H1 (cell line): ENCODE measurements at regions not wholly inside any gene's neighbourhood (a gene's known extent, or its start where the extent isn't known, plus 50 kb on each side); places are given as distances from the start of the nearest gene placed in this dataset.

ENCODE experiments used
- CTCF ChIA-PET: fragments of 300-600 bp; sonication (Branson Sonifier 250); formaldehyde crosslinking; loops from one replicate; lab custom pipeline; 2021; ENCODE audit not compliant: partially characterized antibody; lab: Charles Lee
- POLR2A ChIA-PET: fragments of 300-600 bp; sonication (Branson Sonifier 250); formaldehyde crosslinking; loops from one replicate; lab custom pipeline; 2021; ENCODE audit warnings: inconsistent platforms; ENCODE audit not compliant: partially characterized antibody; lab: Charles Lee
- DNase-seq, 2 experiments: peaks; one replicate each; pipeline versions ENCODE4 v3.0.0 to v3.0.0-alpha.2; 2010 to 2022; ENCODE audit warnings: low spot score in 2 of 2, low read depth in 1 of 2, mixed read lengths in 1 of 2
- FAIRE-seq: peaks from 2 replicates; lab custom pipeline; 2011; peaks lifted over from hg19 to GRCh38; lab: Jason Lieb, UNC
- H2AFZ ChIP-seq: 2 replicates; pipeline ENCODE4 v1.8.1; 2012; ENCODE audit warnings: low read length, inconsistent platforms
- H2AK5ac ChIP-seq: 2 replicates; pipeline ENCODE4 v1.6.1; 2013; ENCODE audit warnings: low read depth, low read length
- H2BK120ac ChIP-seq: replicated peaks from 2 replicates; pipeline ENCODE3; 2013; ENCODE audit warnings: low read depth, low read length, inconsistent platforms
- H2BK12ac ChIP-seq: 2 replicates; pipeline ENCODE4 v1.6.1; 2013; ENCODE audit warnings: low read depth, low read length
- H2BK15ac ChIP-seq: 2 replicates; pipeline ENCODE4 v1.6.1; 2013; ENCODE audit warnings: low read length
- H2BK20ac ChIP-seq: 2 replicates; pipeline ENCODE4 v1.6.1; 2013; ENCODE audit warnings: low read length
- H2BK5ac ChIP-seq: 2 replicates; pipeline ENCODE4 v1.6.1; 2013; ENCODE audit warnings: low read depth, low read length
- H3K14ac ChIP-seq: 2 replicates; pipeline ENCODE4 v1.6.1; 2013; ENCODE audit warnings: inconsistent platforms; ENCODE audit not compliant: insufficient read length
- H3K18ac ChIP-seq: 2 replicates; pipeline ENCODE4 v1.6.1; 2013; ENCODE audit warnings: low read length; ENCODE audit errors: extremely low read depth
- H3K23ac ChIP-seq: 2 replicates; pipeline ENCODE4 v1.6.1; 2013; ENCODE audit warnings: inconsistent platforms; ENCODE audit not compliant: insufficient read length
- H3K23me2 ChIP-seq: 2 replicates; pipeline ENCODE4 v1.6.1; 2013; ENCODE audit warnings: low read depth, low read length
- H3K27ac ChIP-seq: 2 replicates; pipeline ENCODE4 v1.6.1; 2011; ENCODE audit warnings: low read depth, low read length, inconsistent platforms
- H3K27me3 ChIP-seq, 4 experiments: replicated peaks in 1 of 4; 1 replicate in 1 of 4; 2 replicates in 3 of 4; pipeline versions ENCODE4 v1.6.1 to v1.8.1; 2011 to 2013; ENCODE audit warnings: low read length in 3 of 4, mild to moderate bottlenecking in 3 of 4, inconsistent platforms in 2 of 4, mixed read lengths in 2 of 4, moderate library complexity in 1 of 4; ENCODE audit not compliant: control insufficient read depth in 3 of 4, insufficient read depth in 3 of 4; ENCODE audit errors: extremely low read depth in 1 of 4
- H3K36me3 ChIP-seq, 4 experiments: 2 replicates each; pipeline versions ENCODE4 v1.6.1 to v1.8.1; 2011 to 2013; ENCODE audit warnings: mild to moderate bottlenecking in 4 of 4, low read length in 3 of 4, moderate library complexity in 2 of 4, control low read depth in 1 of 4, inconsistent platforms in 1 of 4; ENCODE audit not compliant: insufficient read depth in 4 of 4, control insufficient read depth in 2 of 4
- H3K4ac ChIP-seq: replicated peaks from 2 replicates; pipeline ENCODE3; 2013; ENCODE audit warnings: low read length, low read depth, mixed read lengths, inconsistent platforms; ENCODE audit not compliant: insufficient read length
- H3K4me1 ChIP-seq, 4 experiments: replicated peaks in 1 of 4; 1 replicate in 1 of 4; 2 replicates in 3 of 4; pipeline versions ENCODE4 v1.6.1 to v1.8.1; 2011 to 2013; ENCODE audit warnings: low read length in 3 of 4, inconsistent platforms in 2 of 4, mixed read lengths in 1 of 4; ENCODE audit not compliant: insufficient read depth in 4 of 4, control insufficient read depth in 3 of 4
- H3K4me2 ChIP-seq, 2 experiments: 2 replicates each; pipeline versions ENCODE4 v1.6.1 to v1.8.1; 2011 to 2013; ENCODE audit warnings: low read depth in 2 of 2, low read length in 2 of 2, control low read depth in 1 of 2, inconsistent platforms in 1 of 2, mild to moderate bottlenecking in 1 of 2; ENCODE audit not compliant: insufficient read depth in 1 of 2
- H3K4me3 ChIP-seq, 4 experiments: fragments of 200-600, 300-600 bp in 1 of 4; sonication (generic), shearing (Covaris generic), sonication (Bioruptor Twin) in 1 of 4; 2 replicates each; pipeline versions ENCODE4 v1.5.1 to v1.8.1; 2011 to 2016; ENCODE audit warnings: low read length in 4 of 4, low read depth in 3 of 4, control low read depth in 2 of 4, inconsistent platforms in 2 of 4, mild to moderate bottlenecking in 2 of 4, mixed read lengths in 1 of 4, moderate library complexity in 1 of 4; ENCODE audit not compliant: insufficient read depth in 2 of 4; ENCODE audit errors: extremely low read depth in 1 of 4
- H3K56ac ChIP-seq: replicated peaks from 2 replicates; pipeline ENCODE3; 2013; ENCODE audit warnings: low read depth, mild to moderate bottlenecking, mixed read lengths, low read length, inconsistent platforms; ENCODE audit not compliant: insufficient read length
- H3K79me1 ChIP-seq: 2 replicates; pipeline ENCODE4 v1.6.1; 2013; ENCODE audit warnings: low read depth, low read length, control low read depth
- H3K79me2 ChIP-seq, 2 experiments: 2 replicates each; pipeline versions ENCODE4 v1.6.1 to v1.8.1; 2012 to 2013; ENCODE audit warnings: low read length in 2 of 2, mild to moderate bottlenecking in 2 of 2, inconsistent platforms in 1 of 2; ENCODE audit not compliant: insufficient read depth in 2 of 2, control insufficient read depth in 1 of 2
- H3K9ac ChIP-seq, 4 experiments: replicated peaks in 1 of 4; 1 replicate in 1 of 4; 2 replicates in 3 of 4; pipeline versions ENCODE4 v1.6.1 to v1.8.1; 2011 to 2013; ENCODE audit warnings: low read depth in 3 of 4, low read length in 3 of 4, control low read depth in 2 of 4, mild to moderate bottlenecking in 2 of 4, moderate library complexity in 2 of 4, inconsistent platforms in 1 of 4; ENCODE audit errors: extremely low read depth in 1 of 4
- H3K9me3 ChIP-seq, 2 experiments: 2 replicates each; pipeline versions ENCODE4 v1.6.1 to v1.8.1; 2012 to 2013; ENCODE audit warnings: mild to moderate bottlenecking in 2 of 2, moderate library complexity in 2 of 2, control low read depth in 1 of 2, inconsistent platforms in 1 of 2, low read depth in 1 of 2, low read length in 1 of 2, mixed read lengths in 1 of 2; ENCODE audit not compliant: insufficient read depth in 2 of 2
- H4K20me1 ChIP-seq, 2 experiments: replicated peaks in 1 of 2; 2 replicates each; pipeline versions ENCODE3 to v1.8.1; 2011 to 2013; ENCODE audit warnings: inconsistent platforms in 2 of 2, low read length in 2 of 2, mild to moderate bottlenecking in 1 of 2; ENCODE audit not compliant: insufficient read depth in 2 of 2, control insufficient read depth in 1 of 2
- H4K5ac ChIP-seq: 2 replicates; pipeline ENCODE4 v1.6.1; 2013; ENCODE audit warnings: low read length, low read depth, mixed read lengths, inconsistent platforms; ENCODE audit not compliant: insufficient read length
- H4K8ac ChIP-seq: 2 replicates; pipeline ENCODE4 v1.8.0; 2013; ENCODE audit warnings: mild to moderate bottlenecking, moderate library complexity, low read length, inconsistent platforms; ENCODE audit not compliant: insufficient read depth; ENCODE audit errors: extremely low read depth
- H4K91ac ChIP-seq: replicated peaks from 2 replicates; pipeline ENCODE3; 2013; ENCODE audit warnings: low read length, mixed read lengths, inconsistent platforms; ENCODE audit not compliant: insufficient read length
- ASH2L ChIP-seq: fragments of 200-600, 300-600 bp; sonication (generic); IDR thresholded peaks from one replicate; pipeline ENCODE4 v1.7.1; 2017; ENCODE audit warnings: low read length
- BRCA1 ChIP-seq: IDR thresholded peaks from 2 replicates; pipeline ENCODE4 v1.6.1; 2012; ENCODE audit warnings: low read depth, low read length, improper control_type of control experiment
- KDM1A ChIP-seq: fragments of 200-600, 300-600 bp; sonication (generic); IDR thresholded peaks from 2 replicates; pipeline ENCODE4 v1.7.1; 2016; ENCODE audit warnings: mild to moderate bottlenecking, low read length, borderline replicate concordance
- RBBP5 ChIP-seq: IDR thresholded peaks from 2 replicates; pipeline ENCODE4 v1.7.1; 2012; ENCODE audit warnings: low read depth, mild to moderate bottlenecking, inconsistent platforms, low read length, moderate library complexity, borderline replicate concordance
- RFX5 ChIP-seq: IDR thresholded peaks from 2 replicates; pipeline ENCODE4 v1.6.1; 2011; ENCODE audit warnings: low read depth, low read length, improper control_type of control experiment, borderline replicate concordance
- SIRT6 ChIP-seq: IDR thresholded peaks from one replicate; pipeline ENCODE4 v1.7.1; 2012; ENCODE audit warnings: low read length, inconsistent platforms
- SP2 ChIP-seq: IDR thresholded peaks from 2 replicates; pipeline ENCODE4 v1.6.1; 2012; ENCODE audit warnings: mild to moderate bottlenecking, low read length, inconsistent platforms
- TAF7 ChIP-seq: optimal IDR thresholded peaks from 2 replicates; pipeline ENCODE3; 2011; ENCODE audit warnings: low read depth, mild to moderate bottlenecking, inconsistent platforms, low read length, moderate library complexity, borderline replicate concordance
- YY1 ChIP-seq: IDR thresholded peaks from 2 replicates; pipeline ENCODE4 v1.6.1; 2011; ENCODE audit warnings: low read depth, mild to moderate bottlenecking, low read length
- WGBS, 2 experiments: shearing (Covaris generic) in 1 of 2; methylation state at CpG; one replicate each; pipeline versions ENCODE4 v1.1.6 to v1.1.7; 2013 to 2015; ENCODE audit warnings: low lambda C conversion rate in 2 of 2, mixed read lengths in 2 of 2, inconsistent platforms in 1 of 2, low coverage in 1 of 2, missing lambda C conversion rate in 1 of 2; ENCODE audit not compliant: insufficient replicate concordance in 2 of 2, insufficient coverage in 1 of 2, insufficient read length in 1 of 2; ENCODE audit errors: extremely low coverage in 1 of 2, missing lambda C conversion rate in 1 of 2; 5-methylcytosine and 5-hydroxymethylcytosine counted together
- TF ChIP-seq, protein P1 (sequence below): IDR thresholded peaks from 2 replicates; pipeline ENCODE4 v1.6.1; 2011; ENCODE audit warnings: low read length, improper control_type of control experiment
- TF ChIP-seq, protein P2 (sequence below): IDR thresholded peaks from 2 replicates; pipeline ENCODE4 v1.6.1; 2012; ENCODE audit warnings: inconsistent platforms
- TF ChIP-seq, protein P3 (sequence below): IDR thresholded peaks from 2 replicates; pipeline ENCODE4 v1.6.1; 2012; ENCODE audit warnings: low read length, inconsistent platforms

DNA sequence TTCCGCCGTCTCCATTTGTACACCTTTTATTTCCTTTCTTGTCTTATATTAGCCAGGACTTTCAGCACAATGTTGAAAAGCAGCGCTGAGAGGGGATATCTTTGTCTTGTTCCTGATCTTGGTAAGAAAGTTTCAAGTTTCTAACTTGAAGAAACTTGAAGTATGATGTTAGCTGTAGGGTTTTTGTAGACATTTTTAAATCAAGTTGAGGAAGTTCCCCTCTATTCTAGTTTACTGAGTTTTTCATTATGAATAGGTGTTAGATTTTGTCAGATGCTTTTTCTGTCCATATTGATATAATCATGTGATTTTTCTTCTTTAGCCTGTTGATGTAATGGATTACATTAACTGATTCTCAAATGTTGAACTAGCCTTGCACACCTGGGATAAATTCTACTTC lies 425.7 kb downstream of the PIK3R1 start:
- Histone ChIP-seq H2BK12ac (no peak overlapping the region), H2AK5ac (no peak overlapping the region), H3K18ac (no peak overlapping the region), H4K5ac (no peak overlapping the region), H2BK15ac (no peak overlapping the region), H4K20me1 (no peaks in the 10 kb centered on the region), H3K27me3 (no peaks in the 10 kb centered on the region), H3K4ac (no peak overlapping the region), H2BK20ac (no peak overlapping the region), H3K9me3 (no peaks in the 10 kb centered on the region), H3K79me1 (no peaks in the 10 kb centered on the region), H4K91ac (no peak overlapping the region), H3K79me2 (no peaks in the 10 kb centered on the region), H3K4me2 (no peak overlapping the region), H3K4me1 (peaks cover 0 to 2% (median 0%) of the 10 kb centered on the region in 4 experiments; a peak in 1 of 7 replicates), H3K23me2 (no peaks in the 10 kb centered on the region), H2BK120ac (no peak overlapping the region), H3K23ac (no peak overlapping the region), H2AFZ (no peak overlapping the region), H4K8ac (no peak overlapping the region), H3K14ac (no peak overlapping the region), H3K4me3 (no peak overlapping the region), H3K9ac (no peak overlapping the region), H3K56ac (no peak overlapping the region), H3K27ac (no peak overlapping the region), H2BK5ac (no peak overlapping the region), H3K36me3 (no peaks in the 10 kb centered on the region)
- WGBS, 2 experiments = 98% methylated on average over 3 of the region's 3 CpGs; no CpG with 5 or more reads in 1 of the 2 experiments
- DNase-seq (no peak), FAIRE-seq (no peak)
- POLR2A ChIA-PET = no interaction called here
- CTCF ChIA-PET = interaction anchor here (1.2 kb wide), 1 partner anchor 20 kb away, joined by 3 read pairs; no protein-coding TSS in a partner anchor
- TF ChIP-seq RBBP5 (no peak), ASH2L (no peak), BRCA1 (no peak), RFX5 (no peak), SIRT6 (no peak), YY1 (no peak), KDM1A (no peak), SP2 (no peak), TAF7 (no peak)
- TF ChIP-seq, protein P1, sequence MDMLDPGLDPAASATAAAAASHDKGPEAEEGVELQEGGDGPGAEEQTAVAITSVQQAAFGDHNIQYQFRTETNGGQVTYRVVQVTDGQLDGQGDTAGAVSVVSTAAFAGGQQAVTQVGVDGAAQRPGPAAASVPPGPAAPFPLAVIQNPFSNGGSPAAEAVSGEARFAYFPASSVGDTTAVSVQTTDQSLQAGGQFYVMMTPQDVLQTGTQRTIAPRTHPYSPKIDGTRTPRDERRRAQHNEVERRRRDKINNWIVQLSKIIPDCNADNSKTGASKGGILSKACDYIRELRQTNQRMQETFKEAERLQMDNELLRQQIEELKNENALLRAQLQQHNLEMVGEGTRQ = no peak
- TF ChIP-seq, protein P2, sequence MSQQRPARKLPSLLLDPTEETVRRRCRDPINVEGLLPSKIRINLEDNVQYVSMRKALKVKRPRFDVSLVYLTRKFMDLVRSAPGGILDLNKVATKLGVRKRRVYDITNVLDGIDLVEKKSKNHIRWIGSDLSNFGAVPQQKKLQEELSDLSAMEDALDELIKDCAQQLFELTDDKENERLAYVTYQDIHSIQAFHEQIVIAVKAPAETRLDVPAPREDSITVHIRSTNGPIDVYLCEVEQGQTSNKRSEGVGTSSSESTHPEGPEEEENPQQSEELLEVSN = no peak
- TF ChIP-seq, protein P3, sequence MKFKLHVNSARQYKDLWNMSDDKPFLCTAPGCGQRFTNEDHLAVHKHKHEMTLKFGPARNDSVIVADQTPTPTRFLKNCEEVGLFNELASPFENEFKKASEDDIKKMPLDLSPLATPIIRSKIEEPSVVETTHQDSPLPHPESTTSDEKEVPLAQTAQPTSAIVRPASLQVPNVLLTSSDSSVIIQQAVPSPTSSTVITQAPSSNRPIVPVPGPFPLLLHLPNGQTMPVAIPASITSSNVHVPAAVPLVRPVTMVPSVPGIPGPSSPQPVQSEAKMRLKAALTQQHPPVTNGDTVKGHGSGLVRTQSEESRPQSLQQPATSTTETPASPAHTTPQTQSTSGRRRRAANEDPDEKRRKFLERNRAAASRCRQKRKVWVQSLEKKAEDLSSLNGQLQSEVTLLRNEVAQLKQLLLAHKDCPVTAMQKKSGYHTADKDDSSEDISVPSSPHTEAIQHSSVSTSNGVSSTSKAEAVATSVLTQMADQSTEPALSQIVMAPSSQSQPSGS = no peak
